MM.1S (cell line): ENCODE measurements at regions not wholly inside any gene's neighbourhood (a gene's known extent, or its start where the extent isn't known, plus 50 kb on each side); places are given as distances from the start of the nearest gene placed in this dataset.

Experiments used
- CTCF ChIP-seq: fragments of 300-600 bp; sonication (generic); IDR thresholded peaks from 2 replicates; pipeline ENCODE4 v1.5.1; 2016; ENCODE audit warnings: antibody characterized with exemption, low read length, mixed read lengths
- EZH2 ChIP-seq: fragments of 300-600 bp; sonication (generic); optimal IDR thresholded peaks from 2 replicates; pipeline ENCODE3; 2017; ENCODE audit warnings: low read depth, mild to moderate bottlenecking, antibody characterized with exemption, low read length, mixed read lengths
- EZH2phosphoT487 ChIP-seq: fragments of 300-600 bp; sonication (generic); IDR thresholded peaks from 2 replicates; pipeline ENCODE4 v1.6.1; 2018; ENCODE audit warnings: antibody characterized with exemption, low read length

GRCh38 chr14:23817164-23817767, 136.3 kb upstream of the DHRS4 start:
- TF ChIP-seq CTCF: no peak
- TF ChIP-seq EZH2: no peak
- TF ChIP-seq EZH2phosphoT487: no peak
